Left forelimb (tissue), 1 donor: ENCODE measurements at regions not wholly inside any gene's neighbourhood (a gene's known extent, or its start where the extent isn't known, plus 50 kb on each side); places are given as distances from the start of the nearest gene placed in this dataset.
"Not testable (repeated sequence)": the region's sequence is repeated elsewhere in the genome, so short reads cannot be mapped to it uniquely, and the experiment has no call there.

Source experiments
- DNase-seq: peaks from one replicate; pipeline ENCODE4 v3.0.0-alpha.2; 2018; ENCODE audit warnings: low spot score

DNA sequence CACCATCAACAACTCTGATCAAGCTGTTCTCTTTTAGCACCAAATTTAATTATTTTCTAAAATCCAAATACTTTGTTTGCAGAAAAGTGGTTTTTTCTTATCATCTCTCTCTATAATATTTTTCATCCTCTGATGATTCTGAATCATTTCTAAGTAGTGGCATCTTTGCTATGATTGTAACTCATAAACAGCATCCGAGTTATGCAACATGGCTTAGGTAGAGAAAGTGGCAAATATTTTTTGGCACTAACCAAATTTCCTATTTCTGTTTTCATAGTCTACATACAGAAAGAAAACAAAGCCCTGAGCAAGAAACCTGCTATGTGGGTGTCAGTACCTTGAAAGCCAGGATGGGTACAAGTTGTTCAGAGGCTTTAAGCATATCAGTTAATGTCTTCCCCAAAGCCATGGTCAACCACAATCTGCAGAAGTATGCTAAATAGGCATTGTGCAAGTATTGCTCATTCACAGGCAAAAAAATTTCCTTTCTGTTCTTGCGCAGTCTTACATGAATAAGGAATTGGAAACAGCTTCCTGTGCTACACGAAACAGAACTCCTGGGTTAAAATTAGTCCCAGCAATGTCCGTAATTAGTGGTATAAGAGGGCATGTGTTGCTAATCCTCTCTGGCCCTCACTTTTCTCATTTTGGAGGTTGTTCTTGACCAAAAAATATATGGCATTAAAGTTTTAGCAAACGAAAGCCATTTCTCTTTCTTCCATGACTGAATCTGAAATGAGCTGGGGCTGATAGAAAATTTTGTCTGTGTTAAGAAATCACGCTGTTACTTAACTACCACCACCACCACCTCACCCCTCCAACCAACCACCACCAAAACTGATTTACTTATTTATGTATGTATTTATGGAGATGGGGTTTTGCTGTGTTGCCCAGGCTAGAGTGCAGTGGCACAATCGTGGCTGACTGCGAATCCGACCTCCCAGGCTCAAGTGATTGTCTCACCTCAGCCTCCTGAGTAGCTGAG, 325.6 kb upstream of the MAGI2 start:
- DNase-seq = no peak

DNA sequence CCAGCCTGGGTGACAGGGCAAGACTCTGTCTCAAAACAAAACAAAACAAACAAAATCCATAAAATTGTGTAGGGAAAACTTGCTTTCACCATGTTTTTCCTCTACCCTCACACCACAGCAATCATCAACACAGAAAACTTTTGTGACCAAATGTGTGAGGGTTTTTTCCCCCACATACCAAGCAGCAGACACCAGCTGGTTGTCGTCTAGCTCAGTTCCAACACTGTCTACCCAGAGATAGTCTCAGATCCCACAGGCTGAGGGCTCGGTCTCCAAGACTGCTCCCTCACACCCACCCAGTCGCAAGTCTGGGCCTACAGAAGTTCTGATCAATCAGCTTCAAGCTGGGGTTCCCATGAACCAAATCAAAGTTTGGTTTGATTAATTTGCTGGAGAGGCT, 322.4 kb upstream of the MAGI2 start:
- DNase-seq = no peak

- DNase-seq = no peak
Observed at GRCh38 chr7:79774150-79774549, 320.7 kb upstream of the MAGI2 start.

DNA sequence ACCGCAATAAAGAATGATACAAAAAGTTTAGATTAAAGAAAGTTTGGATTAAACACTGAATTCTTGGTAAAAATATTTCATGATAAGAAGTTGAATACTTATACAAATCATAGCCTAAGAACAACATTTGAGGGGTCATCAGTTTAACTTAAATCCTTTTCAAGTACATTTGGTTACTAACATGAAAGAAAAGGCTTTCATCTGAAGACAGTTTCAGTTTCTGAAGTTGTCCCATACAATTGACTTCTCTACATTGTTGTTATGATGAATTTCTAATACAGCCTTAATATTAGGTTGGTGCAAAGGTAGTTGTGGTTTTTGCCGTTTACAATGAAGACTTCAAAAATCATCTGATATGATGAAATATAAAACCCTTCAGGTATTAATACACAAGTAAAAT, 317.5 kb upstream of the MAGI2 start:
- no peak for DNase-seq

- no peak for DNase-seq
Observed at GRCh38 chr7:79770063-79770462, 316.6 kb upstream of the MAGI2 start.

GRCh38 chr7:79767876-79768560, 314.6 kb upstream of the MAGI2 start:
- not testable (repeated sequence) for DNase-seq

- not testable (repeated sequence) for DNase-seq
Observed at GRCh38 chr7:79767192-79767591, 313.7 kb upstream of the MAGI2 start.

- no peak for DNase-seq
Observed at GRCh38 chr7:79761876-79762429, 308.5 kb upstream of the MAGI2 start.

DNA sequence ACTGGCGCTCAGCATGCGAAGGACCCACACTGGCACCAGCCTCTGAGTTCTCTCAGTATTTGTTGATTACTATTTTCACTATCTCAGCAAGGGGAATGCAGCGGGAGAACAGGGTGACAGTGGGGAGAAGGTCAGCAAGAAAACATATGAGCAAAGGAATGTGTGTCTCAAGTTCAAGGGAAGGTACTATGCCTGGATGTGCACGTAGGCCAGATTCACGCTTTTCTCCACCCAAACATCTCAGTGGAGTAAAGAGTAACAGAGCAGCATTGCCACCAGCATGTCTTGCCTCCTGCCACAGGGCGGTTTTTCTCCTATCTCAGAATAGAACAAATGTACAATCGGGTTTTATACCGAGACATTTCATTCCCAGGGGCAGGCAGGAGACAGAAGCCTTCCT, 297.5 kb upstream of the MAGI2 start:
- DNase-seq = not testable (repeated sequence)

DNA sequence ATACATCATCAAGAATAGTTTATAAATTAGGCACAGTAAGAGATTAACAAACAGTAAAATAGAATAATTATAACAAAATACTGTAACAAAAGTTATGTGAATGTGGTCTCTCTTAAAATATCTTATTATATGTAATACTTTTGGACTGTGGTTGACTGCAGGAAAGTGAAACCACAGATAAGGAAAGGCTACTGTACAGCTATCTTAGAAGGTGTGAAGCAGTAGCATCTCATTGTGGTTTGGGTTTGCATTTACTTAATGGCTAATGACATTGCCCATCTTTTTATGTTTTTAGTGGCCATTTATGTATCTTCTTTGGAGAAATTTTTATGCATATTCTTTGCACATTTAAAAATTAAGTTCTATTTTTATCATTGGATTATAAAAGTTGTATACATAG, 296.4 kb upstream of the MAGI2 start:
- DNase-seq = no peak

DNA sequence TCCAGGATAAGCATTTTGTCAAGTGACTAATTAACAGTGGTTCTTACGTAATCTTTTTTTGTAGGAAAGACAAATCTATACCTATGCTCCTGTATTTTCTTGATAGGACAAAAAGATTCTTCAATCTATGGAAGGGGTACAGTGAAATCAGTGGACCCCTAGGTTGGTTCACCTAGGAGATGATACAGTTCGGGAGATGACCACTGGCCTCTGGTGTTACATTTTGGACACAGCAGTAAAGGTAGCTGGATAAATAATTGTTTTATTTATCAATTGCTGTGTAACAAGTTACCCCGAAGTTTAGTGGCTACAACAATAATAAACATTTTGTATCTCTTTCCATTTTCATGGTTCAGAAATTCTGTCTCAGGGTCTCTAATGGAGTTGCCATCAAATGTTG, 288.2 kb upstream of the MAGI2 start:
- no peak for DNase-seq

DNA sequence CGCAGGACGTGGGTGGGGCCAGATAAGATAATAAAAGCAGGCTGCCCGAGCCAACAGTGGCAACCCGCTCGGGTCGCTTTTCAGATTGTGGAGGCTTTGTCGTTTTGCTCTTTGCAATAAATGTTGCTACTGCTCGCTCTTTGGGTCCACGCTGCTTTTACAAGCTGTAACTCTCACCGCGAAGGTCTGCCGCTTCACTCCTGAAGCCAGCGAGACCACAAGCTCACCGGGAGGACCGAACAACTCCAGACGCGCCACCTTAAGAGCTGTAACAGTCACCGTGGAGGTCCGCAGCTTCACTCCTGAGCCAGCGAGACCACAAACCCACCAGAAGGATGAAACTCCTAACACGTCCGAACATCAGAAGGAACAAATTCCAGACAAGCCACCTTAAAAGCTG, 286.6 kb upstream of the MAGI2 start:
- DNase-seq = no peak

- not testable (repeated sequence) for DNase-seq
Observed at GRCh38 chr7:79739036-79739709, 285.7 kb upstream of the MAGI2 start.

DNA sequence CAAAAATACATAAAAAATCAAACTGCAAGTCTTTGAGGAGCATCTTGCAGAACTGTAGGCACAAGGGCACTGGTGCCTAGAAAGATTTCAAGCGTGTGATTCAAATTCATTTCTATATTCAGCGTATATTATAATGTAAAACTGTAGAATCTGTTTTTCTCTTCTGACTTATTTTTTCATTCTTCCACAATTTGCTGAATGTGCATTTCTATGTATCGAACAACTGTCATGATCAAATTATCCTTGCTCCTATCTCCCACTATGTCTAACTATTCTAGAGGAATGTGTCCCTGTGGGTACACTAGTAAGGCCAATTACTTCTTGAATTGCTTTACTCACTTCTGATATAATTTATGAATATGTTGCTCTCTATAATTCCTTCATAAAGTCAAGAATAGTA, 283.0 kb upstream of the MAGI2 start:
- DNase-seq = no peak

GRCh38 chr7:79735012-79735411, 281.5 kb upstream of the MAGI2 start:
- no peak for DNase-seq

- no peak for DNase-seq
Observed at GRCh38 chr7:79734181-79734580, 280.7 kb upstream of the MAGI2 start.

GRCh38 chr7:79732535-79732934, 279.1 kb upstream of the MAGI2 start:
- no peak for DNase-seq

DNA sequence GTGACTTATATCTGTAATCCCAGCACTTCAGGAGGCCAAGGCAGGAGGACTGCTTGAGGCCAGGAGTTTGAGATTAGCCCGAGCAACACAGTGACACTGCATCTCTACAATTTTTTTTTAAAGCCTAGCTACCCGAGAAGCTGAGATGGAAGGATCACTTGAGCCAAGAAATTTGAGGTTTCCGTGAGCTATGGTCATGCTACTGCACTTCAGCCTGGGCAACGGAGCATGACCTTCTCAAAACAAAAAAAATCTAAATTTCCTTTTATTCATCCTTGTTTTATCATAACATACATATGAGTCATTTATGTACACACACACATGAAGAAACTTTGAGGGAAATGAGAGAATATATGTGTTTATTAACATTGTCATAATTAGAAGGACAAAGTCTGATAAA, 277.5 kb upstream of the MAGI2 start:
- no peak for DNase-seq

DNA sequence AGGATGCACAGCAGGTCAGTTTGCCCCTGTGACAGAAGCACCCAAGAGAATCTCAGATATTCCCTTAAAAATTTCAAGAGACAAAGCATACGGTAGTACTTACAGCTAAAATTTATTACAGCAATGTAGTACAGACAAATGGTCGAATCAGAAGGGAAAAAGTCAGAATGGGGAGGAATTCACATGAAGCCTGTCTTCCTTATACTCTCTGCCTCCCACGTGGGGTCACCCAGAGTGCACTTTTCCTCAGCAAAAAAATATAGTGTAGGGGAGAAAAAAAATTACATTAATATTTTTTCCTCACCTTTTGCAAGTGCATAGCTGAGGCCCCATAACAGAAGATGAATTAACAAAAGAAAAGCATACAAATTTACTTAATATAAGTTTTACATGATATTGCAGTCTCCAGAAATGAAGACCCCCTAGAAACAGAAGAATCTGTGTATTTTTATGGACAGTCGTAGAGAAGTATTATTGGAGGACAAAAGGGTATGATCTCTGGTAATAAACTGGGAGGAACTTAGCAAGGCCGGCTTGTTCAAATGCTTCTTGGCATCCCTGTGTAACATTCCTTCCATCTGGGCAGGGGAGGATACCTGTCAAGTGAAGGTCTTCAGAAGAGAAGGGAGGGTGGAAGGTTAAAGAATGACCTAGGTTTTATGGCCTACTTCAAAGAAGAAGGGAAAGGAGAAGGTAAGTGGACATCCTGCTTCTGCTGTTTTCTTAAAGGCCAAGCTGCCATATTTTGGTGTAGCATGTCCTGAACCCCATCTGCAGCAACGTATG, 270.6 kb upstream of the MAGI2 start:
- no peak for DNase-seq

- DNase-seq = no peak
Observed at GRCh38 chr7:79722217-79722616, 268.8 kb upstream of the MAGI2 start.

GRCh38 chr7:79719216-79719615, 265.7 kb upstream of the MAGI2 start:
- no peak for DNase-seq

DNA sequence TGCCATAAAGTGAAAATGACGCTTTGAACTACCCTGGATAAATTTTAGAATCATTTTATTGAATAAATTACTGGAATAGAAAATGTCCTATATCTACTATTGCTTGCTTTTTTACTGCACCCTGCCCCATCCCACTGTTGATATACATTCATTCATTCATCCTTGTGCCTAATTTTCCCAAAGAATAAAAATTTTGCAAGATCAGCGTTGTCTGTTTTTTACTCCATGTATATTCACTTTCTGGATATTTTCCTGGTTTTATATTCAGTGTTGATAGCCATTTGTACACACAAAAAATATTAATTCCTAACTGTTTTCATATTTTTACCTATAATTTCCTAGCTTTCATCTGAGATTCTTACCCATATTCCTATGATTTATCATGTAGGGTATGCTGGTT, 262.9 kb upstream of the MAGI2 start:
- no peak for DNase-seq
